ENCODE measurements at regions not wholly inside any gene's neighbourhood (a gene's known extent, or its start where the extent isn't known, plus 50 kb on each side); places are given as distances from the start of the nearest gene placed in this dataset.

DNA sequence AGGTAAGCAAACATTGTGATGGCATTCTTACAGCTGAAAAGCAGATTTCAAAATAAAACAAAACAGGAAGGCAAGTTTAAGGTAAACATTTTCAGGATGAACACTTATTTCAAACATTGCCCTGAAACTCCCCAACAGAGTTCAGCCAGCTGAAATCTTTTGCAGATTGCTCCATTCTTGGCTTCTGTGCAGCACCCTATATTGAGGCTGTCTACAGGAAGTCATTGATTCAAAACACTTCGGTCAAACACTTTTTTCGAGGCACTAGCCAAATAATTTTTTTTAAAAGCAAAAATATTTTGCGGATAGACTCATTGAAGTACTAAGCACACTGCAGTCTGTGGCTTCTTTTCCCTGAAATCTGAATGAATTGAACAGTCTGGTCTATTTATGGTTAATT lies 318.1 kb upstream of the PDE3A start (continued):
- TF ChIP-seq, protein P1, sequence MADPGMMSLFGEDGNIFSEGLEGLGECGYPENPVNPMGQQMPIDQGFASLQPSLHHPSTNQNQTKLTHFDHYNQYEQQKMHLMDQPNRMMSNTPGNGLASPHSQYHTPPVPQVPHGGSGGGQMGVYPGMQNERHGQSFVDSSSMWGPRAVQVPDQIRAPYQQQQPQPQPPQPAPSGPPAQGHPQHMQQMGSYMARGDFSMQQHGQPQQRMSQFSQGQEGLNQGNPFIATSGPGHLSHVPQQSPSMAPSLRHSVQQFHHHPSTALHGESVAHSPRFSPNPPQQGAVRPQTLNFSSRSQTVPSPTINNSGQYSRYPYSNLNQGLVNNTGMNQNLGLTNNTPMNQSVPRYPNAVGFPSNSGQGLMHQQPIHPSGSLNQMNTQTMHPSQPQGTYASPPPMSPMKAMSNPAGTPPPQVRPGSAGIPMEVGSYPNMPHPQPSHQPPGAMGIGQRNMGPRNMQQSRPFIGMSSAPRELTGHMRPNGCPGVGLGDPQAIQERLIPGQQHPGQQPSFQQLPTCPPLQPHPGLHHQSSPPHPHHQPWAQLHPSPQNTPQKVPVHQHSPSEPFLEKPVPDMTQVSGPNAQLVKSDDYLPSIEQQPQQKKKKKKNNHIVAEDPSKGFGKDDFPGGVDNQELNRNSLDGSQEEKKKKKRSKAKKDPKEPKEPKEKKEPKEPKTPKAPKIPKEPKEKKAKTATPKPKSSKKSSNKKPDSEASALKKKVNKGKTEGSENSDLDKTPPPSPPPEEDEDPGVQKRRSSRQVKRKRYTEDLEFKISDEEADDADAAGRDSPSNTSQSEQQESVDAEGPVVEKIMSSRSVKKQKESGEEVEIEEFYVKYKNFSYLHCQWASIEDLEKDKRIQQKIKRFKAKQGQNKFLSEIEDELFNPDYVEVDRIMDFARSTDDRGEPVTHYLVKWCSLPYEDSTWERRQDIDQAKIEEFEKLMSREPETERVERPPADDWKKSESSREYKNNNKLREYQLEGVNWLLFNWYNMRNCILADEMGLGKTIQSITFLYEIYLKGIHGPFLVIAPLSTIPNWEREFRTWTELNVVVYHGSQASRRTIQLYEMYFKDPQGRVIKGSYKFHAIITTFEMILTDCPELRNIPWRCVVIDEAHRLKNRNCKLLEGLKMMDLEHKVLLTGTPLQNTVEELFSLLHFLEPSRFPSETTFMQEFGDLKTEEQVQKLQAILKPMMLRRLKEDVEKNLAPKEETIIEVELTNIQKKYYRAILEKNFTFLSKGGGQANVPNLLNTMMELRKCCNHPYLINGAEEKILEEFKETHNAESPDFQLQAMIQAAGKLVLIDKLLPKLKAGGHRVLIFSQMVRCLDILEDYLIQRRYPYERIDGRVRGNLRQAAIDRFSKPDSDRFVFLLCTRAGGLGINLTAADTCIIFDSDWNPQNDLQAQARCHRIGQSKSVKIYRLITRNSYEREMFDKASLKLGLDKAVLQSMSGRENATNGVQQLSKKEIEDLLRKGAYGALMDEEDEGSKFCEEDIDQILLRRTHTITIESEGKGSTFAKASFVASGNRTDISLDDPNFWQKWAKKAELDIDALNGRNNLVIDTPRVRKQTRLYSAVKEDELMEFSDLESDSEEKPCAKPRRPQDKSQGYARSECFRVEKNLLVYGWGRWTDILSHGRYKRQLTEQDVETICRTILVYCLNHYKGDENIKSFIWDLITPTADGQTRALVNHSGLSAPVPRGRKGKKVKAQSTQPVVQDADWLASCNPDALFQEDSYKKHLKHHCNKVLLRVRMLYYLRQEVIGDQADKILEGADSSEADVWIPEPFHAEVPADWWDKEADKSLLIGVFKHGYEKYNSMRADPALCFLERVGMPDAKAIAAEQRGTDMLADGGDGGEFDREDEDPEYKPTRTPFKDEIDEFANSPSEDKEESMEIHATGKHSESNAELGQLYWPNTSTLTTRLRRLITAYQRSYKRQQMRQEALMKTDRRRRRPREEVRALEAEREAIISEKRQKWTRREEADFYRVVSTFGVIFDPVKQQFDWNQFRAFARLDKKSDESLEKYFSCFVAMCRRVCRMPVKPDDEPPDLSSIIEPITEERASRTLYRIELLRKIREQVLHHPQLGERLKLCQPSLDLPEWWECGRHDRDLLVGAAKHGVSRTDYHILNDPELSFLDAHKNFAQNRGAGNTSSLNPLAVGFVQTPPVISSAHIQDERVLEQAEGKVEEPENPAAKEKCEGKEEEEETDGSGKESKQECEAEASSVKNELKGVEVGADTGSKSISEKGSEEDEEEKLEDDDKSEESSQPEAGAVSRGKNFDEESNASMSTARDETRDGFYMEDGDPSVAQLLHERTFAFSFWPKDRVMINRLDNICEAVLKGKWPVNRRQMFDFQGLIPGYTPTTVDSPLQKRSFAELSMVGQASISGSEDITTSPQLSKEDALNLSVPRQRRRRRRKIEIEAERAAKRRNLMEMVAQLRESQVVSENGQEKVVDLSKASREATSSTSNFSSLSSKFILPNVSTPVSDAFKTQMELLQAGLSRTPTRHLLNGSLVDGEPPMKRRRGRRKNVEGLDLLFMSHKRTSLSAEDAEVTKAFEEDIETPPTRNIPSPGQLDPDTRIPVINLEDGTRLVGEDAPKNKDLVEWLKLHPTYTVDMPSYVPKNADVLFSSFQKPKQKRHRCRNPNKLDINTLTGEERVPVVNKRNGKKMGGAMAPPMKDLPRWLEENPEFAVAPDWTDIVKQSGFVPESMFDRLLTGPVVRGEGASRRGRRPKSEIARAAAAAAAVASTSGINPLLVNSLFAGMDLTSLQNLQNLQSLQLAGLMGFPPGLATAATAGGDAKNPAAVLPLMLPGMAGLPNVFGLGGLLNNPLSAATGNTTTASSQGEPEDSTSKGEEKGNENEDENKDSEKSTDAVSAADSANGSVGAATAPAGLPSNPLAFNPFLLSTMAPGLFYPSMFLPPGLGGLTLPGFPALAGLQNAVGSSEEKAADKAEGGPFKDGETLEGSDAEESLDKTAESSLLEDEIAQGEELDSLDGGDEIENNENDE (IDR thresholded peaks at IDR 0.05; ENCODE audit: low read depth, low read length), result no peak
- TF ChIP-seq, protein P2, sequence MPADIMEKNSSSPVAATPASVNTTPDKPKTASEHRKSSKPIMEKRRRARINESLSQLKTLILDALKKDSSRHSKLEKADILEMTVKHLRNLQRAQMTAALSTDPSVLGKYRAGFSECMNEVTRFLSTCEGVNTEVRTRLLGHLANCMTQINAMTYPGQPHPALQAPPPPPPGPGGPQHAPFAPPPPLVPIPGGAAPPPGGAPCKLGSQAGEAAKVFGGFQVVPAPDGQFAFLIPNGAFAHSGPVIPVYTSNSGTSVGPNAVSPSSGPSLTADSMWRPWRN (IDR thresholded peaks at IDR 0.05; ENCODE audit: low read depth), result no peak
- TF ChIP-seq, protein P3, sequence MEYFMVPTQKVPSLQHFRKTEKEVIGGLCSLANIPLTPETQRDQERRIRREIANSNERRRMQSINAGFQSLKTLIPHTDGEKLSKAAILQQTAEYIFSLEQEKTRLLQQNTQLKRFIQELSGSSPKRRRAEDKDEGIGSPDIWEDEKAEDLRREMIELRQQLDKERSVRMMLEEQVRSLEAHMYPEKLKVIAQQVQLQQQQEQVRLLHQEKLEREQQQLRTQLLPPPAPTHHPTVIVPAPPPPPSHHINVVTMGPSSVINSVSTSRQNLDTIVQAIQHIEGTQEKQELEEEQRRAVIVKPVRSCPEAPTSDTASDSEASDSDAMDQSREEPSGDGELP (CRISPR knock-in tag; IDR thresholded peaks at IDR 0.05; ENCODE audit: borderline replicate concordance), result no peak
- TF ChIP-seq, protein P4, sequence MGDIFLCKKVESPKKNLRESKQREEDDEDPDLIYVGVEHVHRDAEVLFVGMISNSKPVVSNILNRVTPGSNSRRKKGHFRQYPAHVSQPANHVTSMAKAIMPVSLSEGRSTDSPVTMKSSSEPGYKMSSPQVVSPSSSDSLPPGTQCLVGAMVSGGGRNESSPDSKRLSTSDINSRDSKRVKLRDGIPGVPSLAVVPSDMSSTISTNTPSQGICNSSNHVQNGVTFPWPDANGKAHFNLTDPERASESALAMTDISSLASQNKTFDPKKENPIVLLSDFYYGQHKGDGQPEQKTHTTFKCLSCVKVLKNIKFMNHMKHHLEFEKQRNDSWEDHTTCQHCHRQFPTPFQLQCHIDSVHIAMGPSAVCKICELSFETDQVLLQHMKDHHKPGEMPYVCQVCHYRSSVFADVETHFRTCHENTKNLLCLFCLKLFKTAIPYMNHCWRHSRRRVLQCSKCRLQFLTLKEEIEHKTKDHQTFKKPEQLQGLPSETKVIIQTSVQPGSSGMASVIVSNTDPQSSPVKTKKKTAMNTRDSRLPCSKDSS (IDR thresholded peaks at IDR 0.05; ENCODE audit: low read depth, partially characterized antibody), result no peak
- TF ChIP-seq CEBPG (CRISPR knock-in tag; IDR thresholded peaks at IDR 0.05) (no peak), CEBPG (tag; conservative IDR thresholded peaks at IDR 0.05 in 1 of 2, IDR thresholded peaks at IDR 0.05 in 1 of 2) (no peak), ZNF445 (CRISPR knock-in tag; IDR thresholded peaks at IDR 0.05; ENCODE audit: low read depth) (no peak), XRCC4 (IDR thresholded peaks at IDR 0.05; ENCODE audit: extremely low read depth, insufficient read depth, insufficient read length) (no peak), TCF3 (CRISPR knock-in tag; IDR thresholded peaks at IDR 0.05) (no peak), JUND (IDR thresholded peaks at IDR 0.05; ENCODE audit: borderline replicate concordance, low read depth, low read length) (no peak), JUND (tag; IDR thresholded peaks at IDR 0.05; ENCODE audit: borderline replicate concordance, low read depth, low read length) (no peak)
- TF ChIP-seq, protein P5, sequence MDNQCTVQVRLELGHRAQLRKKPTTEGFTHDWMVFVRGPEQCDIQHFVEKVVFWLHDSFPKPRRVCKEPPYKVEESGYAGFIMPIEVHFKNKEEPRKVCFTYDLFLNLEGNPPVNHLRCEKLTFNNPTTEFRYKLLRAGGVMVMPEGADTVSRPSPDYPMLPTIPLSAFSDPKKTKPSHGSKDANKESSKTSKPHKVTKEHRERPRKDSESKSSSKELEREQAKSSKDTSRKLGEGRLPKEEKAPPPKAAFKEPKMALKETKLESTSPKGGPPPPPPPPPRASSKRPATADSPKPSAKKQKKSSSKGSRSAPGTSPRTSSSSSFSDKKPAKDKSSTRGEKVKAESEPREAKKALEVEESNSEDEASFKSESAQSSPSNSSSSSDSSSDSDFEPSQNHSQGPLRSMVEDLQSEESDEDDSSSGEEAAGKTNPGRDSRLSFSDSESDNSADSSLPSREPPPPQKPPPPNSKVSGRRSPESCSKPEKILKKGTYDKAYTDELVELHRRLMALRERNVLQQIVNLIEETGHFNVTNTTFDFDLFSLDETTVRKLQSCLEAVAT (IDR thresholded peaks at IDR 0.05), result no peak

All from K562 (cell line).